ENCODE measurements at regions not wholly inside any gene's neighbourhood (a gene's known extent, or its start where the extent isn't known, plus 50 kb on each side); places are given as distances from the start of the nearest gene placed in this dataset.

DNA sequence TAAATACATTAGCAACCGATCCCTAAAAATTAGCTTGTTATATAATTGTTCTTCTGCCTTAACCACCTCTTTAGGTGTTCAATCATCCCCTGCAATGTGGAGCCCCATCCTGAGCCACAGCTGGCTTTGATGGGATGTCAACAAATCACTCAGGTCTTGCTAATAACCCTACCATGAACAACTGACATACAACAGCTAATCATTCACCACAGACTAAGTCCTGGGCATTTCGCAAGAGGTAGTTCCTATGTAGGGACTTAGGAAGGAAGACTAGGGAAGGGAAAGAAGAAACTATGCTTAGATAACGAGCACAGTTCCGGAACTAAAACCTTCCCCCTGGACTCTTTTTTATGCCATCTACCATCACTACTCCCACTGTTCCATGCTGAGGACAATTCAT lies 63.6 kb upstream of the PTCHD1 start:
- Histone ChIP-seq H3K4me3 (ENCODE audit: insufficient read depth, low read depth, low read length) (no peak overlapping the region), H3K36me3 (replicated peaks; ENCODE audit: control insufficient read depth, insufficient read depth, low read length) (no peaks in the 10 kb centered on the region)
- DNase-seq = no peak

GRCh38 chrX:23276475-23276874 lies 58.2 kb upstream of the PTCHD1 start:
- H3K4me3 ChIP-seq (ENCODE audit: insufficient read depth, low read depth, low read length) = no peak overlapping the region
- no peak for DNase-seq
- H3K36me3 ChIP-seq (replicated peaks; ENCODE audit: control insufficient read depth, insufficient read depth, low read length) = no peaks in the 10 kb centered on the region
- no peaks in the 10 kb centered on the region for H3K27me3 ChIP-seq (ENCODE audit: control insufficient read depth, insufficient read depth, low read length)

More for the DNA sequence above, 63.6 kb upstream of the PTCHD1 start:
- no peaks in the 10 kb centered on the region for H3K27me3 ChIP-seq (ENCODE audit: control insufficient read depth, insufficient read depth, low read length)

Data from H7 (cell line).